Suprapubic skin (tissue), 4 donors: ENCODE measurements at regions not wholly inside any gene's neighbourhood (a gene's known extent, or its start where the extent isn't known, plus 50 kb on each side); places are given as distances from the start of the nearest gene placed in this dataset.

Experiments used
- EP300 ChIP-seq: sonication (generic); formaldehyde crosslinking; IDR thresholded peaks from one replicate; pipeline ENCODE4 v1.6.1; 2017; ENCODE audit warnings: antibody characterized with exemption
- POLR2A ChIP-seq, 2 donors: fragments of 450-650 bp; IDR thresholded peaks; one replicate each; pipeline ENCODE4 v1.6.1; 2017; ENCODE audit warnings: antibody characterized with exemption in 2 of 2, mild to moderate bottlenecking in 2 of 2, moderate library complexity in 2 of 2
- POLR2AphosphoS5 ChIP-seq, 3 donors: sonication (generic); formaldehyde crosslinking; IDR thresholded peaks; one replicate each; pipeline ENCODE4 v1.6.1; 2017; ENCODE audit warnings: antibody characterized with exemption in 3 of 3
- TF ChIP-seq, protein P1 (sequence below), 2 donors: fragments of 200-600 bp in 1 of 2; fragments of 450-650 bp in 1 of 2; sonication (generic) in 1 of 2; IDR thresholded peaks; one replicate each; pipeline ENCODE4 v1.5.1; 2016 to 2019; ENCODE audit warnings: antibody characterized with exemption in 2 of 2, mild to moderate bottlenecking in 1 of 2, moderate library complexity in 1 of 2

- TF ChIP-seq POLR2A (IDR thresholded peaks at IDR 0.05): no peak
- TF ChIP-seq, protein P1, sequence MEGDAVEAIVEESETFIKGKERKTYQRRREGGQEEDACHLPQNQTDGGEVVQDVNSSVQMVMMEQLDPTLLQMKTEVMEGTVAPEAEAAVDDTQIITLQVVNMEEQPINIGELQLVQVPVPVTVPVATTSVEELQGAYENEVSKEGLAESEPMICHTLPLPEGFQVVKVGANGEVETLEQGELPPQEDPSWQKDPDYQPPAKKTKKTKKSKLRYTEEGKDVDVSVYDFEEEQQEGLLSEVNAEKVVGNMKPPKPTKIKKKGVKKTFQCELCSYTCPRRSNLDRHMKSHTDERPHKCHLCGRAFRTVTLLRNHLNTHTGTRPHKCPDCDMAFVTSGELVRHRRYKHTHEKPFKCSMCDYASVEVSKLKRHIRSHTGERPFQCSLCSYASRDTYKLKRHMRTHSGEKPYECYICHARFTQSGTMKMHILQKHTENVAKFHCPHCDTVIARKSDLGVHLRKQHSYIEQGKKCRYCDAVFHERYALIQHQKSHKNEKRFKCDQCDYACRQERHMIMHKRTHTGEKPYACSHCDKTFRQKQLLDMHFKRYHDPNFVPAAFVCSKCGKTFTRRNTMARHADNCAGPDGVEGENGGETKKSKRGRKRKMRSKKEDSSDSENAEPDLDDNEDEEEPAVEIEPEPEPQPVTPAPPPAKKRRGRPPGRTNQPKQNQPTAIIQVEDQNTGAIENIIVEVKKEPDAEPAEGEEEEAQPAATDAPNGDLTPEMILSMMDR (IDR thresholded peaks at IDR 0.05): no peak
- TF ChIP-seq EP300: no peak
- no peak for TF ChIP-seq POLR2AphosphoS5 (IDR thresholded peaks at IDR 0.05)
These were observed 68.8 kb upstream of the SSX2IP start for GRCh38 chr1:84758968-84759491.
